ENCODE measurements at regions not wholly inside any gene's neighbourhood (a gene's known extent, or its start where the extent isn't known, plus 50 kb on each side); places are given as distances from the start of the nearest gene placed in this dataset.

DNA sequence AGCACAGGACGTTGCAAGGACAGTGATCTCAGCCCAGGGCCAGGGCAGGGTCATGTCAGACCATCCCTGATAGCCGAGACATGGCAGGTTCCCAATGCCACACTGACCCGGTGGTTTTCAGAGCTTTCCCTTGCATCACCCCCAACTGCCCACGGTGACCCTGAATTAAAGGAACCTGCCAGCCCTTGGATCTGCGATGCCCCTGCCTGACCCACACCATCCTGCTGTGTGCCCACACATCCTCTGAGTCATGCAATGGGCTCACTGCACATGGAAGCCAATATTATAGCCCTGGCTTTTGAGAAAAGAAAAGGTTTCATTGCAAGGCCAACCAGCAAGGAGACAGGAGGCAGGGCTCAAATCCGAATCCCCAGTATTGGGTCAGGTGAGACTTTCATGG is 132.6 kb upstream of the CST7 start:
- Histone ChIP-seq H3K4me2 (no peak overlapping the region), H3K4me1 (replicated peaks; ENCODE audit: insufficient read depth) (no peaks in the 10 kb centered on the region), H3K36me3 (ENCODE audit: low read depth) (no peaks in the 10 kb centered on the region), H4K20me1 (ENCODE audit: insufficient read depth) (no peaks in the 10 kb centered on the region), H3K9me2 (ENCODE audit: insufficient read depth) (no peaks in the 10 kb centered on the region), H2AFZ (no peak overlapping the region), H3K27ac (no peak overlapping the region), H3K79me2 (ENCODE audit: low read depth) (no peaks in the 10 kb centered on the region), H3K4me3 (no peak overlapping the region), H3F3A (ENCODE audit: insufficient read depth, low read depth) (no peaks in the 10 kb centered on the region), H3K27me3 (ENCODE audit: insufficient read depth, low read depth) (0 out of 2 replicates have a peak, but pooled peaks cover 3% of the 10 kb centered on the region), H3K9me3 (ENCODE audit: insufficient read depth, low read depth) (no peaks in the 10 kb centered on the region)
- BruUV-seq (replicated peaks), result no TSS peak
- ChIA-PET CTCF (no interaction called here), POLR2A (ENCODE audit: unreplicated experiment) (no interaction called here)
- no peak for TF ChIP-seq EZH2 (IDR thresholded peaks at IDR 0.05; ENCODE audit: low read depth)
- TF ChIP-seq, protein P1, sequence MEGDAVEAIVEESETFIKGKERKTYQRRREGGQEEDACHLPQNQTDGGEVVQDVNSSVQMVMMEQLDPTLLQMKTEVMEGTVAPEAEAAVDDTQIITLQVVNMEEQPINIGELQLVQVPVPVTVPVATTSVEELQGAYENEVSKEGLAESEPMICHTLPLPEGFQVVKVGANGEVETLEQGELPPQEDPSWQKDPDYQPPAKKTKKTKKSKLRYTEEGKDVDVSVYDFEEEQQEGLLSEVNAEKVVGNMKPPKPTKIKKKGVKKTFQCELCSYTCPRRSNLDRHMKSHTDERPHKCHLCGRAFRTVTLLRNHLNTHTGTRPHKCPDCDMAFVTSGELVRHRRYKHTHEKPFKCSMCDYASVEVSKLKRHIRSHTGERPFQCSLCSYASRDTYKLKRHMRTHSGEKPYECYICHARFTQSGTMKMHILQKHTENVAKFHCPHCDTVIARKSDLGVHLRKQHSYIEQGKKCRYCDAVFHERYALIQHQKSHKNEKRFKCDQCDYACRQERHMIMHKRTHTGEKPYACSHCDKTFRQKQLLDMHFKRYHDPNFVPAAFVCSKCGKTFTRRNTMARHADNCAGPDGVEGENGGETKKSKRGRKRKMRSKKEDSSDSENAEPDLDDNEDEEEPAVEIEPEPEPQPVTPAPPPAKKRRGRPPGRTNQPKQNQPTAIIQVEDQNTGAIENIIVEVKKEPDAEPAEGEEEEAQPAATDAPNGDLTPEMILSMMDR (conservative IDR thresholded peaks at IDR 0.05), result no peak
- no peak for DNase-seq
- intact Hi-C loops (cut with micrococcal nuclease; ENCODE audit: unreplicated experiment), result no loop called here

DNA sequence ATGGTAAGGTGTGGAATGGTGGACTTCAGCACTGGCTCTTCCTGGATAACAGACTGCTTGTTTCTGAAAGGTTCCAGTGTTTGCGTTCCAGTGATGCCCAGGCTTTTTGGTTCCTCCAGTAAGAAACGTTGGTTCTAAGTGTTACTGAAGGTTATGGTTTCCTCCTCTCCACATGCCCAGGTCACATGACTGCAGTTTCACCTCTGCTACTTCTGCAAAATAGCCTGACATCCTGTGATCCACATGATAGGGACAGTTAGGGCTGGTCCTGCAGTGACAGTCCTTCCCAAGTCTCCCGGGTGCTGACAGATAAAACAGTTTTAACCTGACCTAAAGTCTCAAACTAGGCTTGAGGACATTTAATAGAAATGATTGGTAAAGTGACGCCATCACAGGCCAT is 132.2 kb upstream of the CST7 start:
- BruUV-seq (replicated peaks), result no TSS peak
- H3K4me1 ChIP-seq (replicated peaks; ENCODE audit: insufficient read depth), result no peaks in the 10 kb centered on the region
- H3K9me2 ChIP-seq (ENCODE audit: insufficient read depth), result no peaks in the 10 kb centered on the region
- no peaks in the 10 kb centered on the region for H3K79me2 ChIP-seq (ENCODE audit: low read depth)
- TF ChIP-seq, protein P1 (conservative IDR thresholded peaks at IDR 0.05), result no peak
- TF ChIP-seq EZH2 (IDR thresholded peaks at IDR 0.05; ENCODE audit: low read depth), result no peak
- no peak for DNase-seq
- no peaks in the 10 kb centered on the region for H3F3A ChIP-seq (ENCODE audit: insufficient read depth, low read depth)
- H3K9me3 ChIP-seq (ENCODE audit: insufficient read depth, low read depth), result no peaks in the 10 kb centered on the region
- POLR2A ChIA-PET (ENCODE audit: unreplicated experiment), result no interaction called here
- 0 out of 2 replicates have a peak, but pooled peaks cover 3% of the 10 kb centered on the region for H3K27me3 ChIP-seq (ENCODE audit: insufficient read depth, low read depth)
- H4K20me1 ChIP-seq (ENCODE audit: insufficient read depth), result no peaks in the 10 kb centered on the region
- no peak overlapping the region for H3K27ac ChIP-seq
- H3K4me2 ChIP-seq, result no peak overlapping the region
- no peak overlapping the region for H3K4me3 ChIP-seq
- CTCF ChIA-PET, result no interaction called here
- no peak overlapping the region for H2AFZ ChIP-seq
- no peaks in the 10 kb centered on the region for H3K36me3 ChIP-seq (ENCODE audit: low read depth)
- intact Hi-C loops (cut with micrococcal nuclease; ENCODE audit: unreplicated experiment), result no loop called here

DNA sequence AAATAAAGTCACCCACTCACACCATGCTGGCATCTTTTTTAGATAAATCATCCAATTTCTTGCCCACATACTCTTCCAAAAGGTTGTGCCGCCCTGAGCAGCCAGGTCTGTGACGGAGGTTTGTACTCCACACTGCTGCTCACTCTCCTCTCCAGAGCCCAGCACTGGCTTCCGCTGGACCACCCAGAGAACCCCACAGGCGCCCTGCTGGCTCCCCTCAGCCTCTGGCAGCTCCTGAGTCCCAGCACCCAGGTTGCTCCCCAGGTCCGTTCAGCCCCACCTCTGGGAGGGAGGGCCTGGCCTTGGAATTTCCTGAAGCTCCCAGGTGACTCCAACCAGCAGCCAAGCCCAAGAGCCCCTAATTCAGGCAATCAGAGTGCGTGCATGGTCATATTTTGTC is 131.7 kb upstream of the CST7 start:
- no peak overlapping the region for H3K4me3 ChIP-seq
- H3K9me2 ChIP-seq (ENCODE audit: insufficient read depth), result no peaks in the 10 kb centered on the region
- no peaks in the 10 kb centered on the region for H4K20me1 ChIP-seq (ENCODE audit: insufficient read depth)
- TF ChIP-seq, protein P1 (conservative IDR thresholded peaks at IDR 0.05), result no peak
- no peak for TF ChIP-seq EZH2 (IDR thresholded peaks at IDR 0.05; ENCODE audit: low read depth)
- no peaks in the 10 kb centered on the region for H3K4me1 ChIP-seq (replicated peaks; ENCODE audit: insufficient read depth)
- H3K79me2 ChIP-seq (ENCODE audit: low read depth), result no peaks in the 10 kb centered on the region
- H2AFZ ChIP-seq, result no peak overlapping the region
- CTCF ChIA-PET, result no interaction called here
- H3K27ac ChIP-seq, result no peak overlapping the region
- no peak for DNase-seq
- H3K9me3 ChIP-seq (ENCODE audit: insufficient read depth, low read depth), result no peaks in the 10 kb centered on the region
- BruUV-seq (replicated peaks), result no TSS peak
- no peaks in the 10 kb centered on the region for H3F3A ChIP-seq (ENCODE audit: insufficient read depth, low read depth)
- H3K4me2 ChIP-seq, result no peak overlapping the region
- H3K27me3 ChIP-seq (ENCODE audit: insufficient read depth, low read depth), result 0 out of 2 replicates have a peak, but pooled peaks cover 3% of the 10 kb centered on the region
- intact Hi-C loops (cut with micrococcal nuclease; ENCODE audit: unreplicated experiment), result no loop called here
- H3K36me3 ChIP-seq (ENCODE audit: low read depth), result no peaks in the 10 kb centered on the region
- POLR2A ChIA-PET (ENCODE audit: unreplicated experiment), result no interaction called here

Data from PC-9 (cell line).